GM21423 (cell line): ENCODE measurements at regions not wholly inside any gene's neighbourhood (a gene's known extent, or its start where the extent isn't known, plus 50 kb on each side); places are given as distances from the start of the nearest gene placed in this dataset.

Experiments
- ATAC-seq: cut with Tn5 transposase; IDR thresholded peaks from one replicate; pipeline ENCODE4 v1.9.1; 2021; ENCODE audit warnings: mild to moderate bottlenecking, moderate library complexity; ENCODE audit not compliant: unreplicated experiment

DNA sequence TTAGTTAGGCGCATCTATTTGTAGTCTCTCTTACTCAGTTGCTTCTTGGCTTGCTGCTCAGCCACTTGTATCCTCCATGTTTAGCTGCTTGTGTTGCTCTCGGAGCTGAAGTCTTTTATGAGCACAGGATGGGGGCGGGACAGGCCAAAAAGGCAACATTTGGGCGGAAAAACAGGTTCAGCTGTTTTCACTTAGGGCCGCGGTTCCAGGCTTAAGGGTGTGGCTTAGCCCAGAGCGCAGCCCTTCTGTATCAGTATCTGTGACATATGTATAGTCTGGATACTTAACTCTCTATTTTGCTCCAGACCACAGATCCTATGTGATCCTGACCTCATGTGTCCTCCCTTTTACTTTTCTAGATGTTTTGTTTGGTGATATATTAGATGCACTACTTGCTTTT, 763.5 kb downstream of the SUCLG1 start:
- ATAC-seq = no peak

GRCh38 chr2:83695037-83695436, 764.0 kb downstream of the SUCLG1 start:
- no peak for ATAC-seq

- no peak for ATAC-seq
Measured at GRCh38 chr2:83689402-83689801, 769.7 kb downstream of the SUCLG1 start.

DNA sequence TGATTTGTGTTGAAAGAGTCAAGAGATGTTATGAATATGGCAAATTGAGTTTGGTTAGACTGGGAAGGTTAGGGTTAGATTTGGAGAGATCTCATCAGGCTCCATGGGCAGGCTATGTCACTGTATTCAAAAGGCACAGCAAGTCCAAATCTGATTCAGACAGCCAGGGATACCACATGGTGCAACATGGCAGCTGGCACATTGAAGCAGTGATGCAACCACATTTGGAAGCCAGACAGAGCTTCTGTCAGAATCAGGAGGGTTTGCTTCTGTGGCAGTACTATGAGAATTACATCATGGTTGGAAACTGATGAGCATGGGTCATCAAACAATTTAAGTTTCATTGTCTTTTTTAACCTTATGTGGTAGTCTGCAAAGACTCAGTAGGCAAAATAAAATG, 772.2 kb downstream of the SUCLG1 start:
- ATAC-seq = no peak

DNA sequence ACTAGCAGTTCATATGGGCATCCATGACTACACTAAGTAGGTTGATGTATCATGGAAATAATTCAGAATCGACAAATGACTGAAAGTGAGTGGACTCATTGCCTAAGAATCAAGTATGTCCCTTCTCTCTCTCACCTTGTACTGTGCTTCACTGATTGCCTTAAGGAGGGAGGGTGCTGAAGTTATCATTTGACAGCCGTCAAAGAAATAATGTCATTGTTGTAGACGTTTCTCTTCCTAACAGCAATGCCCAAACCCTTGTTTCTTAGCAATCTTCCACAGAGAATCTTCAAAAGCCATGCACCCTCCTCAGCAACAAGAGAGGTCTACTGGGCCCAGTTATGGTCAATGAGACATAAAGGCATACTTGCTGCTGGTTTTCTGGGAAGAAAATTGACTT, 785.0 kb downstream of the SUCLG1 start:
- ATAC-seq = no peak

DNA sequence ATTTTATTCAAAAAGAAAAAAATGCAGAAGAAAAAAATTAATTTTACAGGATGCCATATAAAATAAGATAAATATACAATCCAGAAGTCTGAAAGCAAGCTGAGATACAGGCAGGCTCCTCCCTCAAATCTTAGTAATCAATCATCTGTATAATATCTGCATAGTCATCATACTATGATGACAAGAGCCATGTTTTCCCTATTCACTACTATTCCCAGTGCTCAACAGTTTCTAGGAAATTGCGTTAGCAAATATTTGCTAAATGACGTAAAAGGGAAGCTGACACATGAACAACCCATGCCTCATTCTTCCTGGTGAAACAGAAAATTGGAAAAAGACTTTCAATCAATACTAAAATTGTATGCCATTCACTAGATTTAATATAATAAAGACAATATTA, 793.2 kb downstream of the SUCLG1 start:
- no peak for ATAC-seq

DNA sequence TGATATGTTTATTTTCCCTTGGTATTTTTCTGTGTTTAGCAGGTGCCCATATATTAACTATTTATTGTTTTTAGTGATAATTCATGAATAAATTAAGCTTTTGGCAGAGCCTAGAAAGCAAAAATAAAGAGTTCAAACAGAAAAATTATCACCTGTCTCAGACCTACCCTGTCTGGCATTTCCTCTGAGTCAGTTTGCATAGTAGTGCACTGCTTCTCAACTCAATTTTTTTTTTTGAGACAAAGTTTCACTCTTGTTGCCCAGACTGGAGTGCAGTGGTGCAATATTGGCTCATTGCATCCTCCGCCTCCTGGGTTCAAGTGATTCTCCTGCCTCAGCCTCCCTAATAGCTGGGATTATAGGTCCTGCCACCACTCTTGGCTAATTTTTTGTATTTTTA, 793.9 kb downstream of the SUCLG1 start:
- no peak for ATAC-seq

DNA sequence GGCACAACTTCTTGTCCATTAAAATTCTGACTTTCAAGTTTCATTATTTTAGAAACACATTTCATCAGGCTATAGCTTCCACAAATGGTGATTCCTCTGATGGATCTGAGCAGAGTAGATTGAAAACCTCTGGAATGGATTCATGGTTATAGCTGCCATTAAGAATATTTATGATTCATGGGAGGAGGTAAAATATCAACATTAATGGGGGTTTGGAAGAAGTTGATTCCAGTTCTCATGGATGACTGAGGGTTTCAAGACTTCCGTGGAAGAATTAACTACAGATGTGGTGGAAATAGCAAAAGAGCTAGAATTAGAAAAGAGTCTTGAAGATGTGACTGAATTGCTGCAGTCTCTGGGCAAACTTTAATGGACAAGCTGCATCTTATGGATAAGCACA, 797.4 kb downstream of the SUCLG1 start:
- no peak for ATAC-seq

GRCh38 chr2:83654091-83654611, 804.9 kb downstream of the SUCLG1 start:
- no peak for ATAC-seq

- ATAC-seq = no peak
Measured at GRCh38 chr2:83650898-83651297, 808.2 kb downstream of the SUCLG1 start.

GRCh38 chr2:83650161-83650560, 808.9 kb downstream of the SUCLG1 start:
- no peak for ATAC-seq

- ATAC-seq = no peak
Measured at GRCh38 chr2:83640506-83640905, 818.6 kb downstream of the SUCLG1 start.

DNA sequence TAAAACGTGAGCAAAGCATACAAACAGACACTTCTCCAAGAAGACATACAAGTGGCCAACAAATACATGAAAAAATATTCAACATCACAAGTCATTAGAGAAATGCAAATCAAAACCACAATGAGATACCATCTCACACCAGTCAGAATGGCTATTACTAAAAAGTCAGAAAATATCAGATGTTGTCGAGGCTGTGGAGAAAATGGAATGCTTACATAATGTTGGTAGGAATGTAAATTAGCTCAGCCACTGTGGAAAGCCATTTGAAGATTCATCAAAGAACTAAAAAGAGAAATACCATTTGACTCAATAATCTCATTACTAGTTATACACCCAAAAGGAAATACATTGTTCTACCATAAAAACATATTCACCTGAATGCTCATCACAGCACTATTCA, 825.7 kb downstream of the SUCLG1 start:
- no peak for ATAC-seq

GRCh38 chr2:83630351-83630750, 828.7 kb downstream of the SUCLG1 start:
- ATAC-seq = no peak

DNA sequence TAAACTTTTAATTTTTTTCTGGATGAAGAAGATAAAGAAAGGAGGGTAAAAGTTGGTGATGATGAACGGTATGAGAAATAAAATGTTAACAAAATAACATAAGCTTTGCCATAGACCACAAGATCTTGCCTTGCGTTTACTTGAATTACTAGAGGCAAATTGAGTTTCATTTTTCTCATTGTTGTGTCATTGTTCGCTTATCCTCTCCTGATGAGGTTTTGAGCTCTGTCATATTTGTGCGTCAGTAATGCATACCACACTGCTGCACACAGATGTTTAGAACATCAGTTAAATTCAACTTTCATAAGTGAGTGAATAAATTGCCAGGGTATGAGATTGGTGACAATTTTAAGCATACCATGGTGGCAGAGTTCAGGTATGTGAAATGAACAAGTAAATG, 843.6 kb downstream of the SUCLG1 start:
- no peak for ATAC-seq

DNA sequence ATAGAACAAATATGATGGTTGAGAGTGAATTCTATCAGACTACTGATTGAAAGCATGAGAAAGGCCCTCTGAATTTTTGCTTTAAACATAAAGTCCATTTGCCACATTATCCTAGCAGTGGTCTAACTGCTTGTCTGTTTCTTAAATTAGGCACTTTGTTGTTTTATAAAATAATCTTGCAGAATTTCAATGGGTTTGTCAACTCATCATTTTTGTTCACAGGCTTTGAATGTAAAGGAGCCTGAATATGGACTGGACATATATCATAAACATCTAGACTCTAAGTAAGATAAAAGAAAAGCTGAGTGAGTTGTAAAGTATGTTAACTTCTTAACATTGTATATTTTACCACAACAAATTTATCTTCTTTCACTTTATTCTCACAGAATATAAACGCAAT, 845.9 kb downstream of the SUCLG1 start:
- ATAC-seq = no peak

DNA sequence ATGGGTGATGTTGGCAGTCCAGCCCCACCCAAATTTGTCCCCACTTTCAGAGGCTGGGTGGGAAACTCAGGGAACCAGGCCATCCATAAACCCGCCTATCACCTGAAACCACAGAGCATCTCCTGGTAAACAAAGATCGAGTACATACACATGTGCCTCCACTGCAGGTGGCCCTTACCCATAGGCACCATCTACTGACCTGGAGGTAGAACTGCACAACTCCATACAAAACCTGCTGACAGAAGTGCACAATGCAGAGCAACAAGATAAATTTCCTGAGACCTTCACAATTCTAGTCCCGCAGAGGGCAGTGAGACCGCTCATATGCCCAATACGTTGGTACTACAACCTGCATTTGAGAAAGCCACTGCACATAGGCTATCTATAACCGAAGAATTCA, 856.3 kb downstream of the SUCLG1 start:
- no peak for ATAC-seq

GRCh38 chr2:83596592-83597282, 862.3 kb downstream of the SUCLG1 start:
- no peak for ATAC-seq

- no peak for ATAC-seq
Measured at GRCh38 chr2:83595926-83596325, 863.2 kb downstream of the SUCLG1 start.

DNA sequence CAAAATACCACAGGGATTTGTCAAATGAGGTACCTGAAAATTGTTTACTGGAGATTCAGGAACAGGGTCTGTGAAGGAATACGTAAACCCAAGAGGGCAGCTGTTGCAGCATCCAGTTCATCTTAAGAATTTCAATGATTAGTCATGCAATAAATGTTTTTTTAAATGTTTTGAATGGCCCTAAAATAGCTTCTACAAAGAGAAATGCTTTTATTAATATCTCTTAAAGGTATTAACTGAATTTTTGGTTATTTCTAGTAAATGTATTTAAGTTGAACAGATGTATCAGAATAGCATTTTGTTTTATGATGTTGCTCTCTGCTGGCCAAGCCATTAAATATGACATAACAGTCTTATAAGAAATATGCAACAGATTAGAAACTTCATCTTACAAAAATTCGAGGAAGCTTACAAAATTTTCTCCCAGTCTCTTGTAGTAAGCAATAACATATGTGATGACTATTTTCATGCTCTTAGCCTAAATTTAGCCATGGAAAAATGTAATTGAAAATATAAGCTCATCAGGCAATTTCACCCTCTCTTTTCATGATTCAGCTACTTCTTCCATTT, 863.9 kb downstream of the SUCLG1 start:
- ATAC-seq = no peak

- ATAC-seq = no peak
Measured at GRCh38 chr2:83594241-83595120, 864.6 kb downstream of the SUCLG1 start.

- ATAC-seq = no peak
Measured at GRCh38 chr2:83587309-83587708, 871.8 kb downstream of the SUCLG1 start.
